ENCODE measurements at regions not wholly inside any gene's neighbourhood (a gene's known extent, or its start where the extent isn't known, plus 50 kb on each side); places are given as distances from the start of the nearest gene placed in this dataset.

GRCh38 chr10:109007514-109007913, 915.8 kb downstream of the XPNPEP1 start:
- TF ChIP-seq, protein P1, sequence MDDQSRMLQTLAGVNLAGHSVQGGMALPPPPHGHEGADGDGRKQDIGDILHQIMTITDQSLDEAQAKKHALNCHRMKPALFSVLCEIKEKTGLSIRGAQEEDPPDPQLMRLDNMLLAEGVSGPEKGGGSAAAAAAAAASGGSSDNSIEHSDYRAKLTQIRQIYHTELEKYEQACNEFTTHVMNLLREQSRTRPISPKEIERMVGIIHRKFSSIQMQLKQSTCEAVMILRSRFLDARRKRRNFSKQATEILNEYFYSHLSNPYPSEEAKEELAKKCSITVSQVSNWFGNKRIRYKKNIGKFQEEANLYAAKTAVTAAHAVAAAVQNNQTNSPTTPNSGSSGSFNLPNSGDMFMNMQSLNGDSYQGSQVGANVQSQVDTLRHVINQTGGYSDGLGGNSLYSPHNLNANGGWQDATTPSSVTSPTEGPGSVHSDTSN (IDR thresholded peaks at IDR 0.05), result no peak
- TF ChIP-seq, protein P2, sequence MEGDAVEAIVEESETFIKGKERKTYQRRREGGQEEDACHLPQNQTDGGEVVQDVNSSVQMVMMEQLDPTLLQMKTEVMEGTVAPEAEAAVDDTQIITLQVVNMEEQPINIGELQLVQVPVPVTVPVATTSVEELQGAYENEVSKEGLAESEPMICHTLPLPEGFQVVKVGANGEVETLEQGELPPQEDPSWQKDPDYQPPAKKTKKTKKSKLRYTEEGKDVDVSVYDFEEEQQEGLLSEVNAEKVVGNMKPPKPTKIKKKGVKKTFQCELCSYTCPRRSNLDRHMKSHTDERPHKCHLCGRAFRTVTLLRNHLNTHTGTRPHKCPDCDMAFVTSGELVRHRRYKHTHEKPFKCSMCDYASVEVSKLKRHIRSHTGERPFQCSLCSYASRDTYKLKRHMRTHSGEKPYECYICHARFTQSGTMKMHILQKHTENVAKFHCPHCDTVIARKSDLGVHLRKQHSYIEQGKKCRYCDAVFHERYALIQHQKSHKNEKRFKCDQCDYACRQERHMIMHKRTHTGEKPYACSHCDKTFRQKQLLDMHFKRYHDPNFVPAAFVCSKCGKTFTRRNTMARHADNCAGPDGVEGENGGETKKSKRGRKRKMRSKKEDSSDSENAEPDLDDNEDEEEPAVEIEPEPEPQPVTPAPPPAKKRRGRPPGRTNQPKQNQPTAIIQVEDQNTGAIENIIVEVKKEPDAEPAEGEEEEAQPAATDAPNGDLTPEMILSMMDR (IDR thresholded peaks at IDR 0.05), result no peak
- TF ChIP-seq, protein P3, sequence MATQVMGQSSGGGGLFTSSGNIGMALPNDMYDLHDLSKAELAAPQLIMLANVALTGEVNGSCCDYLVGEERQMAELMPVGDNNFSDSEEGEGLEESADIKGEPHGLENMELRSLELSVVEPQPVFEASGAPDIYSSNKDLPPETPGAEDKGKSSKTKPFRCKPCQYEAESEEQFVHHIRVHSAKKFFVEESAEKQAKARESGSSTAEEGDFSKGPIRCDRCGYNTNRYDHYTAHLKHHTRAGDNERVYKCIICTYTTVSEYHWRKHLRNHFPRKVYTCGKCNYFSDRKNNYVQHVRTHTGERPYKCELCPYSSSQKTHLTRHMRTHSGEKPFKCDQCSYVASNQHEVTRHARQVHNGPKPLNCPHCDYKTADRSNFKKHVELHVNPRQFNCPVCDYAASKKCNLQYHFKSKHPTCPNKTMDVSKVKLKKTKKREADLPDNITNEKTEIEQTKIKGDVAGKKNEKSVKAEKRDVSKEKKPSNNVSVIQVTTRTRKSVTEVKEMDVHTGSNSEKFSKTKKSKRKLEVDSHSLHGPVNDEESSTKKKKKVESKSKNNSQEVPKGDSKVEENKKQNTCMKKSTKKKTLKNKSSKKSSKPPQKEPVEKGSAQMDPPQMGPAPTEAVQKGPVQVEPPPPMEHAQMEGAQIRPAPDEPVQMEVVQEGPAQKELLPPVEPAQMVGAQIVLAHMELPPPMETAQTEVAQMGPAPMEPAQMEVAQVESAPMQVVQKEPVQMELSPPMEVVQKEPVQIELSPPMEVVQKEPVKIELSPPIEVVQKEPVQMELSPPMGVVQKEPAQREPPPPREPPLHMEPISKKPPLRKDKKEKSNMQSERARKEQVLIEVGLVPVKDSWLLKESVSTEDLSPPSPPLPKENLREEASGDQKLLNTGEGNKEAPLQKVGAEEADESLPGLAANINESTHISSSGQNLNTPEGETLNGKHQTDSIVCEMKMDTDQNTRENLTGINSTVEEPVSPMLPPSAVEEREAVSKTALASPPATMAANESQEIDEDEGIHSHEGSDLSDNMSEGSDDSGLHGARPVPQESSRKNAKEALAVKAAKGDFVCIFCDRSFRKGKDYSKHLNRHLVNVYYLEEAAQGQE (IDR thresholded peaks at IDR 0.05), result no peak
- no peak for TF ChIP-seq BCL3 (IDR thresholded peaks at IDR 0.05)
- no peak for TF ChIP-seq POLR2A (IDR thresholded peaks at IDR 0.05; ENCODE audit: low read length)
- no peak for TF ChIP-seq FOXS1 (CRISPR knock-in tag; IDR thresholded peaks at IDR 0.05)
- no peak for TF ChIP-seq CHD2 (IDR thresholded peaks at IDR 0.05; ENCODE audit: low read length, partially characterized antibody)
- TF ChIP-seq CEBPB (IDR thresholded peaks at IDR 0.05), result no peak
- no peak for TF ChIP-seq CHD4 (IDR thresholded peaks at IDR 0.05; ENCODE audit: borderline replicate concordance)
- TF ChIP-seq, protein P4, sequence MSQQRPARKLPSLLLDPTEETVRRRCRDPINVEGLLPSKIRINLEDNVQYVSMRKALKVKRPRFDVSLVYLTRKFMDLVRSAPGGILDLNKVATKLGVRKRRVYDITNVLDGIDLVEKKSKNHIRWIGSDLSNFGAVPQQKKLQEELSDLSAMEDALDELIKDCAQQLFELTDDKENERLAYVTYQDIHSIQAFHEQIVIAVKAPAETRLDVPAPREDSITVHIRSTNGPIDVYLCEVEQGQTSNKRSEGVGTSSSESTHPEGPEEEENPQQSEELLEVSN (IDR thresholded peaks at IDR 0.05; ENCODE audit: borderline replicate concordance, low read depth), result no peak
